ENCODE measurements at regions not wholly inside any gene's neighbourhood (a gene's known extent, or its start where the extent isn't known, plus 50 kb on each side); places are given as distances from the start of the nearest gene placed in this dataset.

- no peak for TF ChIP-seq CTCF (IDR thresholded peaks at IDR 0.05; ENCODE audit: low read depth, low read length)
- DNase-seq (ENCODE audit: extremely low read depth, low read depth): no peak
These were observed 163.4 kb upstream of the NSMCE3 start for GRCh38 chr15:29433050-29433318.

- DNase-seq (ENCODE audit: extremely low read depth, low read depth): no peak
- no peak for TF ChIP-seq CTCF (IDR thresholded peaks at IDR 0.05; ENCODE audit: low read depth, low read length)
These were observed 162.8 kb upstream of the NSMCE3 start for GRCh38 chr15:29432191-29433049.

GRCh38 chr15:29430831-29431230, 161.2 kb upstream of the NSMCE3 start:
- no peak for TF ChIP-seq CTCF (IDR thresholded peaks at IDR 0.05; ENCODE audit: low read depth, low read length)
- DNase-seq (ENCODE audit: extremely low read depth, low read depth): no peak

GRCh38 chr15:29430124-29430523, 160.5 kb upstream of the NSMCE3 start:
- TF ChIP-seq CTCF (IDR thresholded peaks at IDR 0.05; ENCODE audit: low read depth, low read length): no peak
- DNase-seq (ENCODE audit: extremely low read depth, low read depth): no peak

- TF ChIP-seq CTCF (IDR thresholded peaks at IDR 0.05; ENCODE audit: low read depth, low read length): no peak
- no peak for DNase-seq (ENCODE audit: extremely low read depth, low read depth)
These were observed 160.0 kb upstream of the NSMCE3 start for GRCh38 chr15:29429584-29429983.

GRCh38 chr15:29428925-29429573, 159.4 kb upstream of the NSMCE3 start:
- no peak for TF ChIP-seq CTCF (IDR thresholded peaks at IDR 0.05; ENCODE audit: low read depth, low read length)
- DNase-seq (ENCODE audit: extremely low read depth, low read depth): no peak

- no peak for DNase-seq (ENCODE audit: extremely low read depth, low read depth)
- TF ChIP-seq CTCF (IDR thresholded peaks at IDR 0.05; ENCODE audit: low read depth, low read length): no peak
These were observed 156.2 kb upstream of the NSMCE3 start for GRCh38 chr15:29425864-29426263.

All from AG09319 (cell line).